HL-60 (cell line): ENCODE measurements at regions not wholly inside any gene's neighbourhood (a gene's known extent, or its start where the extent isn't known, plus 50 kb on each side); places are given as distances from the start of the nearest gene placed in this dataset.

Source experiments
- GABPA ChIP-seq: IDR thresholded peaks from 2 replicates; pipeline ENCODE4 v1.6.1; 2012; ENCODE audit warnings: low read depth
- POLR2AphosphoS5 ChIP-seq: IDR thresholded peaks from 2 replicates; pipeline ENCODE4 v1.6.1; 2012; ENCODE audit warnings: low read depth
- REST ChIP-seq: IDR thresholded peaks from 2 replicates; pipeline ENCODE4 v1.6.1; 2012; ENCODE audit warnings: low read depth; ENCODE audit not compliant: insufficient replicate concordance
- TF ChIP-seq, protein P1 (sequence below): IDR thresholded peaks from one replicate; pipeline ENCODE4 v1.5.1; 2011; ENCODE audit warnings: low read length, control low read depth, inconsistent platforms; ENCODE audit not compliant: insufficient read depth

GRCh38 chr18:78647018-78647417 lies 332.6 kb upstream of the SALL3 start:
- TF ChIP-seq, protein P1, sequence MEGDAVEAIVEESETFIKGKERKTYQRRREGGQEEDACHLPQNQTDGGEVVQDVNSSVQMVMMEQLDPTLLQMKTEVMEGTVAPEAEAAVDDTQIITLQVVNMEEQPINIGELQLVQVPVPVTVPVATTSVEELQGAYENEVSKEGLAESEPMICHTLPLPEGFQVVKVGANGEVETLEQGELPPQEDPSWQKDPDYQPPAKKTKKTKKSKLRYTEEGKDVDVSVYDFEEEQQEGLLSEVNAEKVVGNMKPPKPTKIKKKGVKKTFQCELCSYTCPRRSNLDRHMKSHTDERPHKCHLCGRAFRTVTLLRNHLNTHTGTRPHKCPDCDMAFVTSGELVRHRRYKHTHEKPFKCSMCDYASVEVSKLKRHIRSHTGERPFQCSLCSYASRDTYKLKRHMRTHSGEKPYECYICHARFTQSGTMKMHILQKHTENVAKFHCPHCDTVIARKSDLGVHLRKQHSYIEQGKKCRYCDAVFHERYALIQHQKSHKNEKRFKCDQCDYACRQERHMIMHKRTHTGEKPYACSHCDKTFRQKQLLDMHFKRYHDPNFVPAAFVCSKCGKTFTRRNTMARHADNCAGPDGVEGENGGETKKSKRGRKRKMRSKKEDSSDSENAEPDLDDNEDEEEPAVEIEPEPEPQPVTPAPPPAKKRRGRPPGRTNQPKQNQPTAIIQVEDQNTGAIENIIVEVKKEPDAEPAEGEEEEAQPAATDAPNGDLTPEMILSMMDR, result no peak
- TF ChIP-seq REST (no peak), GABPA (no peak), POLR2AphosphoS5 (no peak)
